Progenitor cell of endocrine pancreas (in vitro differentiated cells): ENCODE measurements at regions not wholly inside any gene's neighbourhood (a gene's known extent, or its start where the extent isn't known, plus 50 kb on each side); places are given as distances from the start of the nearest gene placed in this dataset.

ENCODE experiments used
- DNase-seq: peaks from one replicate; pipeline ENCODE4 v3.0.0; 2021; ENCODE audit warnings: low spot score; ENCODE audit not compliant: unreplicated experiment
- H3K27ac Mint-ChIP-seq: 2 replicates; pipeline ENCODE4 v1.8.0; 2021; ENCODE audit warnings: mild to moderate bottlenecking, moderate library complexity, mixed read lengths
- H3K27me3 Mint-ChIP-seq: 2 replicates; pipeline ENCODE4 v1.8.0; 2021; ENCODE audit warnings: mixed read lengths
- H3K36me3 Mint-ChIP-seq: 2 replicates; pipeline ENCODE4 v1.8.0; 2022; ENCODE audit warnings: mixed read lengths; ENCODE audit not compliant: insufficient read depth
- H3K4me1 Mint-ChIP-seq: 2 replicates; pipeline ENCODE4 v1.8.0; 2021; ENCODE audit warnings: low read depth, mixed read lengths
- H3K4me3 Mint-ChIP-seq: 2 replicates; pipeline ENCODE4 v1.8.0; 2021; ENCODE audit warnings: low read depth, mild to moderate bottlenecking, moderate library complexity, mixed read lengths
- H3K9me3 Mint-ChIP-seq: 2 replicates; pipeline ENCODE4 v1.8.0; 2021; ENCODE audit warnings: low read depth, mixed read lengths
- CTCF ChIP-seq: fragments of 200-600 bp; sonication (generic); IDR thresholded peaks from one replicate; pipeline ENCODE4 v1.5.0; 2021; ENCODE audit warnings: antibody characterized with exemption, mild to moderate bottlenecking; ENCODE audit not compliant: unreplicated experiment

DNA sequence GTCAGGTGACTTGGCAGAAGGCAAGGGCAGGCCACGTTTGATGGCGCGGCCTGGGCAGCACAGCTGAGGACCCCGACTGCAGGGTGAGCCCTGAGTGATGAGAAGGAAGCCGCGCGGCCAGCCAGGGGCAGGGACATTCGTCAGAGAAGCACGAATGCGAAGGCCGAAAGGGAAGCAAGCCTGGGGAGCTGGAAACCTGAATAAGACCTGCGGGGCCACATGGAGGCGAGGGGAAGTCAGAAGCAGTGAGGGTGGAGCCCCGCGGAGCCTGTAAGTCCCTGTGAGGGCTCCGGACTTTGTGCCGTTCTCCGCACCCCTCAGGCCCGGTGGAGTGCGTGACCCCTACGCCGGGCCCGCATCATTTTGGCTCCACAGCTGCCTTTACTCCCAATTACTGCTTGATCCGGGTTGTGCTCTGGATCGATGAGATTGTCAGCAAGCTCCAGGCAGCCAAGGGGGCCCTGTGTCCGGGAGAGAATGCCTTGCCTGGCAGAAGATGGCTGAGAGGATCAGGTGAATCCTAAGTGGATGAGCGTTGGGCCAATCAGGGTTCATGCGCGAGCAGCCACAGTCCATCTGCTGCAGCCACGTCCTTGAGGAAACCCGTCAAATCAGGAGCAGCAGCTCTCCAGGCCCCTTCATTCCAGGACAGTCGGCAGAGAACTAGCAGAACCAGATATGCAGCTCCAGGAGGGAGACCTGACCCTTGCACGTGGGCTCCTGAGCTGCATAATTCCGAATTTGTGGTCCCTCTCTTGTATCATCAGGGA lies 293.3 kb upstream of the SHH start:
- peaks cover 2% of the 10 kb centered on the region for H3K4me1 Mint-ChIP-seq
- H3K9me3 Mint-ChIP-seq, result no peaks in the 10 kb centered on the region
- no peak overlapping the region for H3K27ac Mint-ChIP-seq
- H3K4me3 Mint-ChIP-seq, result no peak overlapping the region
- no peak for DNase-seq
- no peaks in the 10 kb centered on the region for H3K36me3 Mint-ChIP-seq
- TF ChIP-seq CTCF, result no peak
- H3K27me3 Mint-ChIP-seq, result peaks cover 9% of the 10 kb centered on the region

DNA sequence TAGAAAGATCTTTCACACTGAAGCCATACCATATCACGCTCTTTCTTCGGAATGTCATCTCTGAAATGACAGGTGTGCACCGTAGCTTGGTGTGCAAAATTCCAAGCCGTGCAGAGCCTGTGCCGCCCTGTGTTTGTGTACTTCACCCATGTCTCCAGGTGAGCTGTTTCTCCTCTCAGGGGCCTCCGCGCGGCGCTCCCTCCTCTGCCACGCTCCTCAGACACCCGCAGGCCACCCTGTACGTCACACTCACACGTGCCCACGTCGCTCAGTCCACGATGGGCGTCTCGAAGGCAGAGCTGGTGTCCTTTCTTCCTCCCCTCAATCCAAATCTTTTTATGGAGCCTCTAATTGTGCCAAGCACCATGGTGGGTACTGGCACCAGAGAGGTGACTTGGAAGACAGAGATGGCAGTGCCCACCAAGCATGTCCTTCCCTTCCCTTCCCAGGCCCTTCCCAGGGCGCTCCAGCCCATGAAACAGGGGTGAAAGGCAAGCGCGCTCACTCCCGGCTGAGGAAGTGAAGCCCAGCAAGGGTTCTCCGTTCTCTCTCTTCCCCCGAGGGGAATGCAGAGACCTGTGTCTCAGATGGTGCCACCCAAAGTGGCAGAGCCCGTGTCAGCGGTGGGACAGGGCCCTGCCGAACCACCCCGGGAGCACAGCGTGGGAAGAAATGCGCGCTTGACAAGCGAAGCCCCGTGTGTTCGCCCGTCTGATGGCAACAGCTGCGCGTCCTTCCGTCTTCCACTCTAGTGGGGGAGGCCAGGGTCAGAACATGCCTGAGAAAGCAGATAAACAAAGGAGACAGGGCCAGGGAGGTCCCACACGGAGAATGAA lies 292.5 kb upstream of the SHH start:
- Mint-ChIP-seq H3K27me3 (peaks cover 9% of the 10 kb centered on the region), H3K4me3 (no peak overlapping the region), H3K9me3 (no peaks in the 10 kb centered on the region), H3K4me1 (peaks cover 2% of the 10 kb centered on the region), H3K36me3 (no peaks in the 10 kb centered on the region), H3K27ac (no peak overlapping the region)
- no peak for TF ChIP-seq CTCF
- no peak for DNase-seq

DNA sequence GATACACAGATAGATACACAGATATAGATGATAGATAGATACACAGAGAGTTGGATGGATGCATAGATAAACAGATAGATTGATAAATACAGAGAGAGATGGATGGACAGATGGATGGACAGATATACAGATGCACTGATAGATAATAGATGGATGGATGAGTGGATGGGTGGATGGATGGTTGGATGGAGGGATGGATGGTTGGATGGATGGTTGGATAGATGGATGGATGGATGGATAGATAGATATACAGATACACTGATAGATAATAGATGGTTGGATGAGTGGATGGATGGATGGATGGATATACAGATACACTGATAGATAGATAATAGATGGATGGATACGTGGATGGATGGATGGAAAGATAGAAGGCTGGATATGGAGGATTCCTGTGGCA lies 290.0 kb upstream of the SHH start:
- Mint-ChIP-seq H3K4me3 (no peak overlapping the region), H3K9me3 (no peaks in the 10 kb centered on the region), H3K4me1 (peaks cover 2% of the 10 kb centered on the region), H3K27ac (no peak overlapping the region), H3K36me3 (no peaks in the 10 kb centered on the region), H3K27me3 (peaks cover 6% of the 10 kb centered on the region)
- no peak for TF ChIP-seq CTCF
- DNase-seq, result no peak

GRCh38 chr7:156101355-156101754 lies 289.1 kb upstream of the SHH start:
- Mint-ChIP-seq H3K36me3 (no peaks in the 10 kb centered on the region), H3K4me3 (no peak overlapping the region), H3K27ac (no peak overlapping the region), H3K27me3 (peaks cover 6% of the 10 kb centered on the region), H3K4me1 (peaks cover 2% of the 10 kb centered on the region), H3K9me3 (no peaks in the 10 kb centered on the region)
- no peak for TF ChIP-seq CTCF
- no peak for DNase-seq

DNA sequence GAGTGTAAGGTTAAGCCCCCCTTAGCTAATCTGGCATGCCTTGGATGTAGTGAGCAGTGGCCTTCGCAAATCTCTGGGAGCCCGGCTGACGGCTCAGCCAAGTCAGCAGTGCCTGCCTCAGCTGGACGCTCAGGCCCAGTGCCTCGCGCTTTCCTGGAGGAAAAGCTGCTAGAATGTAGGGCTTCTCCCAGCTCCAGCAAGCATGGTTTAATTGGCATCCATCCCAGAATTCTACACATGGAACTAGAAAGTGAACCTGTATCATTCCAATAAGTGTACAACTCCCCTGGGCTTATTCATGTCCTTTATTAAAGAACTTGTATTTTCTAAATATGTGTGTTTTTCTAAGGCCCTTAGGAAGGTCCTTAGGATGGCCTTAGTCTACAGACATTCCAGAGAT lies 287.8 kb upstream of the SHH start:
- H3K4me3 Mint-ChIP-seq, result no peak overlapping the region
- no peaks in the 10 kb centered on the region for H3K36me3 Mint-ChIP-seq
- no peaks in the 10 kb centered on the region for H3K9me3 Mint-ChIP-seq
- H3K27ac Mint-ChIP-seq, result no peak overlapping the region
- no peak for DNase-seq
- H3K4me1 Mint-ChIP-seq, result peaks cover 1% of the 10 kb centered on the region
- peaks cover 6% of the 10 kb centered on the region for H3K27me3 Mint-ChIP-seq
- TF ChIP-seq CTCF, result no peak
